KMS-11 (cell line): ENCODE measurements at regions not wholly inside any gene's neighbourhood (a gene's known extent, or its start where the extent isn't known, plus 50 kb on each side); places are given as distances from the start of the nearest gene placed in this dataset.

Experiments used
- H2AFZ ChIP-seq: fragments of 200-600 bp; sonication (generic); 2 replicates; pipeline ENCODE4 v1.6.1; 2016; ENCODE audit warnings: antibody characterized with exemption, mixed run types, low read depth
- H3K27ac ChIP-seq: fragments of 200-600 bp; sonication (generic); 2 replicates; pipeline ENCODE4 v1.6.1; 2016; ENCODE audit warnings: mild to moderate bottlenecking, mixed run types
- H3K27me3 ChIP-seq: fragments of 200-600 bp; sonication (generic); 2 replicates; pipeline ENCODE4 v1.6.1; 2017; ENCODE audit warnings: mild to moderate bottlenecking, low read depth, mixed run types, moderate library complexity; ENCODE audit not compliant: insufficient read depth
- H3K36me3 ChIP-seq: fragments of 200-600 bp; sonication (generic); 2 replicates; pipeline ENCODE4 v1.6.1; 2017; ENCODE audit warnings: mild to moderate bottlenecking, mixed run types; ENCODE audit not compliant: insufficient read depth
- H3K4me1 ChIP-seq: fragments of 200-600 bp; sonication (generic); 2 replicates; pipeline ENCODE4 v1.6.1; 2016; ENCODE audit warnings: mild to moderate bottlenecking, low read depth, mixed run types; ENCODE audit not compliant: poor library complexity, severe bottlenecking
- H3K4me2 ChIP-seq: fragments of 200-600 bp; sonication (generic); 2 replicates; pipeline ENCODE4 v1.7.0; 2016; ENCODE audit warnings: mild to moderate bottlenecking, mixed run types
- H3K4me3 ChIP-seq: fragments of 200-600 bp; sonication (generic); IDR thresholded peaks from 2 replicates; pipeline ENCODE4 v1.6.1; 2017; ENCODE audit warnings: low read depth, low read length, mixed read lengths; ENCODE audit not compliant: insufficient read depth
- H3K79me2 ChIP-seq: fragments of 200-600 bp; sonication (generic); 2 replicates; pipeline ENCODE4 v1.6.1; 2016; ENCODE audit warnings: low read depth, mixed run types; ENCODE audit not compliant: insufficient read depth
- H3K9ac ChIP-seq: fragments of 200-600 bp; sonication (generic); 2 replicates; pipeline ENCODE4 v1.6.1; 2016; ENCODE audit warnings: mild to moderate bottlenecking, mixed run types
- H4K20me1 ChIP-seq: fragments of 200-600 bp; sonication (generic); 2 replicates; pipeline ENCODE4 v1.6.1; 2016; ENCODE audit warnings: mild to moderate bottlenecking, mixed run types; ENCODE audit not compliant: insufficient read depth
- TF ChIP-seq, protein P1 (sequence below): fragments of 200-600 bp; sonication (generic); conservative IDR thresholded peaks from 2 replicates; pipeline ENCODE4 v1.6.1; 2017; ENCODE audit warnings: low read depth, mild to moderate bottlenecking, antibody characterized with exemption, low read length, moderate library complexity, mixed read lengths

DNA sequence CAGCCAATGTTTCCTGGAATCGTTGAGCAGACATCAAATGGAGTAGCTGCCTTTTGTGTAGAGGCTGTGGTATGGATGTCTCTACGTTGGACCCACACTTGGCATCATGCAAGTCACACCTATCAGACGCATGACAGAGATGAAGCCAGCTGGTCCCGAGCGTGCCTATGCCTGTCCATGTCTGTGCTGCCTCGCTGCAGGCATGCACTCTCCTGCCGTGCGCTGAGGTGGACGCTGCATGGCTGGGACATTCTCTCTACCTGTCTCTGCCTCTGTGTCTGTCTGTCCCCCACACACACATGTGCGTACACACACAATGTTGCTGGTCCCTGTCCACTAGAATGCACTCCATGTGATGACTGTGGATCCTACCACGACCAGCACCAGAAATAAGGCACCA lies 514.2 kb upstream of the MYT1L start:
- Histone ChIP-seq H4K20me1 (no peaks in the 10 kb centered on the region), H3K4me1 (peaks cover 6% of the 10 kb centered on the region), H3K4me3 (no peak overlapping the region), H2AFZ (no peak overlapping the region), H3K27ac (no peak overlapping the region), H3K36me3 (no peaks in the 10 kb centered on the region), H3K27me3 (no peaks in the 10 kb centered on the region), H3K4me2 (no peak overlapping the region), H3K9ac (no peak overlapping the region), H3K79me2 (no peaks in the 10 kb centered on the region)
- TF ChIP-seq, protein P1, sequence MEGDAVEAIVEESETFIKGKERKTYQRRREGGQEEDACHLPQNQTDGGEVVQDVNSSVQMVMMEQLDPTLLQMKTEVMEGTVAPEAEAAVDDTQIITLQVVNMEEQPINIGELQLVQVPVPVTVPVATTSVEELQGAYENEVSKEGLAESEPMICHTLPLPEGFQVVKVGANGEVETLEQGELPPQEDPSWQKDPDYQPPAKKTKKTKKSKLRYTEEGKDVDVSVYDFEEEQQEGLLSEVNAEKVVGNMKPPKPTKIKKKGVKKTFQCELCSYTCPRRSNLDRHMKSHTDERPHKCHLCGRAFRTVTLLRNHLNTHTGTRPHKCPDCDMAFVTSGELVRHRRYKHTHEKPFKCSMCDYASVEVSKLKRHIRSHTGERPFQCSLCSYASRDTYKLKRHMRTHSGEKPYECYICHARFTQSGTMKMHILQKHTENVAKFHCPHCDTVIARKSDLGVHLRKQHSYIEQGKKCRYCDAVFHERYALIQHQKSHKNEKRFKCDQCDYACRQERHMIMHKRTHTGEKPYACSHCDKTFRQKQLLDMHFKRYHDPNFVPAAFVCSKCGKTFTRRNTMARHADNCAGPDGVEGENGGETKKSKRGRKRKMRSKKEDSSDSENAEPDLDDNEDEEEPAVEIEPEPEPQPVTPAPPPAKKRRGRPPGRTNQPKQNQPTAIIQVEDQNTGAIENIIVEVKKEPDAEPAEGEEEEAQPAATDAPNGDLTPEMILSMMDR: no peak

GRCh38 chr2:2843969-2844548 lies 513.0 kb upstream of the MYT1L start:
- Histone ChIP-seq H3K4me3 (no peak overlapping the region), H3K9ac (no peak overlapping the region), H3K27ac (no peak overlapping the region), H3K36me3 (no peaks in the 10 kb centered on the region), H3K79me2 (no peaks in the 10 kb centered on the region), H3K4me1 (peaks cover 8% of the 10 kb centered on the region), H2AFZ (no peak overlapping the region), H3K4me2 (no peak overlapping the region), H3K27me3 (no peaks in the 10 kb centered on the region), H4K20me1 (no peaks in the 10 kb centered on the region)
- TF ChIP-seq, protein P1: no peak; the same call in 1 of the 2 replicates

- Histone ChIP-seq H3K9ac (no peak overlapping the region), H3K27ac (no peak overlapping the region), H3K79me2 (no peaks in the 10 kb centered on the region), H2AFZ (no peak overlapping the region), H3K4me1 (peaks cover 6% of the 10 kb centered on the region), H3K4me3 (no peak overlapping the region), H3K36me3 (no peaks in the 10 kb centered on the region), H3K4me2 (no peak overlapping the region), H3K27me3 (no peaks in the 10 kb centered on the region), H4K20me1 (no peaks in the 10 kb centered on the region)
- TF ChIP-seq, protein P1: no peak
Observed at GRCh38 chr2:2842466-2842865, 511.4 kb upstream of the MYT1L start.

GRCh38 chr2:2840681-2841300 lies 509.7 kb upstream of the MYT1L start:
- H2AFZ ChIP-seq: no peak overlapping the region
- no peak overlapping the region for H3K4me3 ChIP-seq
- no peaks in the 10 kb centered on the region for H3K79me2 ChIP-seq
- H4K20me1 ChIP-seq: no peaks in the 10 kb centered on the region
- peaks cover 6% of the 10 kb centered on the region for H3K4me1 ChIP-seq
- H3K4me2 ChIP-seq: no peak overlapping the region
- H3K27ac ChIP-seq: no peak overlapping the region
- H3K9ac ChIP-seq: no peak overlapping the region
- TF ChIP-seq, protein P1: no peak
- no peaks in the 10 kb centered on the region for H3K27me3 ChIP-seq
- no peaks in the 10 kb centered on the region for H3K36me3 ChIP-seq
